ENCODE measurements at regions not wholly inside any gene's neighbourhood (a gene's known extent, or its start where the extent isn't known, plus 50 kb on each side); places are given as distances from the start of the nearest gene placed in this dataset.

- H3K9ac ChIP-seq (ENCODE audit: low read length) = no peak overlapping the region
- H3K36me3 ChIP-seq (ENCODE audit: control insufficient read depth, low read depth, low read length) = no peaks in the 10 kb centered on the region
- no peak overlapping the region for H3K4me3 ChIP-seq (ENCODE audit: low read length)
- no peaks in the 10 kb centered on the region for H3K9me3 ChIP-seq (ENCODE audit: control insufficient read depth, low read depth, low read length)
- H3K27me3 ChIP-seq (ENCODE audit: control insufficient read depth, insufficient read depth, low read length) = no peaks in the 10 kb centered on the region
- no peak overlapping the region for H3K27ac ChIP-seq (ENCODE audit: low read length)
- no peaks in the 10 kb centered on the region for H3K4me1 ChIP-seq (ENCODE audit: control insufficient read depth, low read depth, low read length)
Measured at GRCh38 chr4:16365036-16365569, 138.8 kb upstream of the TAPT1 start.

DNA sequence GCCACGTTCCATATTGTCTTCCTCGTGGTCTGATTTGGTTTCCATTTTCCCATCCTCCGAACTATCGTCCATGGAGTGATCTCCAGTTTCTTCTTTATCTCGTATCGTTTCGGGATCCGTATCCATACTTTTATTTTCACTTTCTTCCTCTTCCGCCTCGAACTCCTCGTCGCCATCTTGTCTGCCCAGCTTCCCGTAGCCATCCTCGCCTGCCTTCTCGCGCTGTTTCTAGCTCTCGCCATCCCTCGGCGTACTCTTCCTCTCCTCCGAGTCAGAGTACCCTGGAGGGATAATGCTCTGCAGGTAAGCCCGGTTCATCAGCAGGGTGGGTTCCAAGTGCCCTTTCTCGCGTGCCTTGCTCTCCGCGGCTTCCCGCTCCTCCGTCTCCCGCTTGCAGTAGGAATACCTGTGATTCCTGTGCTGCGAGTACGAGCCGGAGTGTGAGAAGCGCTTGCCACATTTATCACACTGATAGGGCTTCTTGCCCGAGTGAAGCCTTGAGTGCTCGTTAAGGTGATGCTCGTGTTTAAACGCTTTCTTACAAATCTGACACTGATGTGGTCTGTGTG, 134.5 kb upstream of the TAPT1 start:
- Histone ChIP-seq H3K9ac (ENCODE audit: low read length) (no peak overlapping the region), H3K4me3 (ENCODE audit: low read length) (no peak overlapping the region), H3K9me3 (ENCODE audit: control insufficient read depth, low read depth, low read length) (no peaks in the 10 kb centered on the region), H3K27ac (ENCODE audit: low read length) (no peak overlapping the region), H3K36me3 (ENCODE audit: control insufficient read depth, low read depth, low read length) (no peaks in the 10 kb centered on the region), H3K4me1 (ENCODE audit: control insufficient read depth, low read depth, low read length) (no peaks in the 10 kb centered on the region), H3K27me3 (ENCODE audit: control insufficient read depth, insufficient read depth, low read length) (no peaks in the 10 kb centered on the region)

- H3K27ac ChIP-seq (ENCODE audit: low read length) = no peak overlapping the region
- H3K36me3 ChIP-seq (ENCODE audit: control insufficient read depth, low read depth, low read length) = no peaks in the 10 kb centered on the region
- no peak overlapping the region for H3K9ac ChIP-seq (ENCODE audit: low read length)
- H3K4me3 ChIP-seq (ENCODE audit: low read length) = no peak overlapping the region
- no peaks in the 10 kb centered on the region for H3K27me3 ChIP-seq (ENCODE audit: control insufficient read depth, insufficient read depth, low read length)
- H3K4me1 ChIP-seq (ENCODE audit: control insufficient read depth, low read depth, low read length) = peaks cover 6% of the 10 kb centered on the region
- no peaks in the 10 kb centered on the region for H3K9me3 ChIP-seq (ENCODE audit: control insufficient read depth, low read depth, low read length)
Measured at GRCh38 chr4:16353165-16353564, 126.9 kb upstream of the TAPT1 start.

- H3K9ac ChIP-seq (ENCODE audit: low read length) = no peak overlapping the region
- H3K27me3 ChIP-seq (ENCODE audit: control insufficient read depth, insufficient read depth, low read length) = no peaks in the 10 kb centered on the region
- no peak overlapping the region for H3K4me3 ChIP-seq (ENCODE audit: low read length)
- H3K4me1 ChIP-seq (ENCODE audit: control insufficient read depth, low read depth, low read length) = peaks cover 6% of the 10 kb centered on the region
- H3K36me3 ChIP-seq (ENCODE audit: control insufficient read depth, low read depth, low read length) = no peaks in the 10 kb centered on the region
- no peak overlapping the region for H3K27ac ChIP-seq (ENCODE audit: low read length)
- H3K9me3 ChIP-seq (ENCODE audit: control insufficient read depth, low read depth, low read length) = no peaks in the 10 kb centered on the region
Measured at GRCh38 chr4:16351161-16351560, 124.9 kb upstream of the TAPT1 start.

DNA sequence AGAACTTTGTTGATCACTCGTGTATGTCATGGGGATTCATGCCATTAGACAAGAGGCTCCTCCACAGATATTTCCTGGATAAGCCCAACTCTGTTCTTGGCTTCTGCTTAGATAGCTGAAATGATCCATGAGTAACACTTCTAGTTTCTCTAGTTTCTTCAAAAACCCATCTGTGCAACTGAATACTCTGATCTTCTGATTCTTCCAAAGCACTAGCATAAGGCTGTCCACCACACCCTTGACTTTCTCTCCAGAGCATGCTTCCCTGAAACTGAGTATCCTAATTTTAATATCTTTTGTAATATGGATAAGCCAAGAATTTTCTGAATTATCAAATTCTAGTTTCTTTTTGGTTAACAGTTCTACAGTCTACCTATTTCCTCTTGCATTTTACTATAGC, 118.6 kb upstream of the TAPT1 start:
- H3K27ac ChIP-seq (ENCODE audit: low read length) = no peak overlapping the region
- H3K4me3 ChIP-seq (ENCODE audit: low read length) = no peak overlapping the region
- H3K36me3 ChIP-seq (ENCODE audit: control insufficient read depth, low read depth, low read length) = no peaks in the 10 kb centered on the region
- no peaks in the 10 kb centered on the region for H3K27me3 ChIP-seq (ENCODE audit: control insufficient read depth, insufficient read depth, low read length)
- H3K9me3 ChIP-seq (ENCODE audit: control insufficient read depth, low read depth, low read length) = no peaks in the 10 kb centered on the region
- no peaks in the 10 kb centered on the region for H3K4me1 ChIP-seq (ENCODE audit: control insufficient read depth, low read depth, low read length)
- H3K9ac ChIP-seq (ENCODE audit: low read length) = no peak overlapping the region

- Histone ChIP-seq H3K4me3 (ENCODE audit: low read length) (no peak overlapping the region), H3K9ac (ENCODE audit: low read length) (no peak overlapping the region)
Measured at GRCh38 chr4:16337936-16338335, 111.7 kb upstream of the TAPT1 start.

DNA sequence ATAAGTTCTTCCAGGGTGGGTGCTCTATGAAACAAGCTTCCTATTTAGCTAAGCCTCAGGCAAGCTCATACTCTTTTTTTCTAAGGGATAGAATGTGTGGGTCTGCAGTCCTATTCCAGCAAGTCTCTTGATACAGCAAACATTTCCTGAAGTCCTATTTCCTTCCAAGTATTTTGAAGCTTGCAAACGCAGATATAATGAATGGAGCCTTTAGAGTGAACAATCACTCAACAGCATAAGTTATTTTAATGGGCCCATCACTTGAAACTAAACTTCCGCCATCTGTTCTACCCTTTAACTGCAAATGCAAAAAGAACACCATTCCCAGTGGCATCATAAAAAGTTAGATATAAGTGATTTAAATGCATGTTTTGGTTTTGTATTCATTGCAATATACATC, 108.3 kb upstream of the TAPT1 start:
- no peaks in the 10 kb centered on the region for H3K4me1 ChIP-seq (ENCODE audit: control insufficient read depth, low read depth, low read length)

More at GRCh38 chr4:16337936-16338335, 111.7 kb upstream of the TAPT1 start:
- Histone ChIP-seq H3K4me1 (ENCODE audit: control insufficient read depth, low read depth, low read length) (no peaks in the 10 kb centered on the region), H3K27ac (ENCODE audit: low read length) (no peak overlapping the region), H3K27me3 (ENCODE audit: control insufficient read depth, insufficient read depth, low read length) (no peaks in the 10 kb centered on the region), H3K9me3 (ENCODE audit: control insufficient read depth, low read depth, low read length) (no peaks in the 10 kb centered on the region), H3K36me3 (ENCODE audit: control insufficient read depth, low read depth, low read length) (no peaks in the 10 kb centered on the region)

GRCh38 chr4:16329797-16330134, 103.5 kb upstream of the TAPT1 start:
- Histone ChIP-seq H3K27ac (ENCODE audit: low read length) (no peak overlapping the region), H3K9me3 (ENCODE audit: control insufficient read depth, low read depth, low read length) (no peaks in the 10 kb centered on the region), H3K9ac (ENCODE audit: low read length) (no peak overlapping the region), H3K27me3 (ENCODE audit: control insufficient read depth, insufficient read depth, low read length) (no peaks in the 10 kb centered on the region), H3K4me1 (ENCODE audit: control insufficient read depth, low read depth, low read length) (no peaks in the 10 kb centered on the region), H3K36me3 (ENCODE audit: control insufficient read depth, low read depth, low read length) (no peaks in the 10 kb centered on the region), H3K4me3 (ENCODE audit: low read length) (no peak overlapping the region)

More for the DNA sequence above, 108.3 kb upstream of the TAPT1 start:
- no peak overlapping the region for H3K27ac ChIP-seq (ENCODE audit: low read length)
- H3K9ac ChIP-seq (ENCODE audit: low read length) = no peak overlapping the region
- no peaks in the 10 kb centered on the region for H3K9me3 ChIP-seq (ENCODE audit: control insufficient read depth, low read depth, low read length)
- H3K4me3 ChIP-seq (ENCODE audit: low read length) = no peak overlapping the region
- no peaks in the 10 kb centered on the region for H3K27me3 ChIP-seq (ENCODE audit: control insufficient read depth, insufficient read depth, low read length)
- H3K36me3 ChIP-seq (ENCODE audit: control insufficient read depth, low read depth, low read length) = no peaks in the 10 kb centered on the region

DNA sequence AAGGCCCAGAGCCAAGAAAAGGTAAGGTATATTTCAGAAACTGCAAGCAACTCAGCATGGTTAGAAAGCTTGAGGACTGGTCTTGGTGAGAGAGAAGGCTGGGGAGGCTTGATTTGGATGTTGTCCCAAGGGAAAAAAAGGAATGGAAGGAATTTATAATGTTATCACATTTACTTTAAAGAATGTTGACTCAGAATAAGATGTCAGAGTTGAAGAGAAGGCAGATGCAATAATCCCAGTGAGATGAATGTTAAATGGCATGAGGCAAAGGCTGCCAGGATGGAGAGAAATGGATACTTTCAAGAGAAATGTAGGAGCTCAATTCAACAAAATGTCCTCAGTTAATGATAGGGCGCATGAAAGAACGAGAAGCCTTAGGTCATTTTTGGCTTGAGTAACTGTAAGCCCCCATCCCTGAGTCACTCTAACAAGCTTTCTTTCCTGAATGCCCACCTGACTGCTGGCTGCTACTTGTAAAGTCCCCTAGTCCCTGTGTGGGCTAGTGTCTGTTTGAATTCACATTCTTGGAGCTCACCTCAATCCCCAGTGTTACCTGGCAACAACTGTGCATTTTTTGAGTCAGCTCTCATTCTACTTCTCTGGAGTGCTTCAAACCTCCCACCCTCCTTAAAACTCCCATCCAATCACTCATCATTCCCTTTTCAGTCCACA, 103.0 kb upstream of the TAPT1 start:
- Histone ChIP-seq H3K36me3 (ENCODE audit: control insufficient read depth, low read depth, low read length) (no peaks in the 10 kb centered on the region), H3K27ac (ENCODE audit: low read length) (no peak overlapping the region), H3K4me3 (ENCODE audit: low read length) (no peak overlapping the region), H3K4me1 (ENCODE audit: control insufficient read depth, low read depth, low read length) (no peaks in the 10 kb centered on the region), H3K9me3 (ENCODE audit: control insufficient read depth, low read depth, low read length) (no peaks in the 10 kb centered on the region), H3K9ac (ENCODE audit: low read length) (no peak overlapping the region), H3K27me3 (ENCODE audit: control insufficient read depth, insufficient read depth, low read length) (no peaks in the 10 kb centered on the region)

DNA sequence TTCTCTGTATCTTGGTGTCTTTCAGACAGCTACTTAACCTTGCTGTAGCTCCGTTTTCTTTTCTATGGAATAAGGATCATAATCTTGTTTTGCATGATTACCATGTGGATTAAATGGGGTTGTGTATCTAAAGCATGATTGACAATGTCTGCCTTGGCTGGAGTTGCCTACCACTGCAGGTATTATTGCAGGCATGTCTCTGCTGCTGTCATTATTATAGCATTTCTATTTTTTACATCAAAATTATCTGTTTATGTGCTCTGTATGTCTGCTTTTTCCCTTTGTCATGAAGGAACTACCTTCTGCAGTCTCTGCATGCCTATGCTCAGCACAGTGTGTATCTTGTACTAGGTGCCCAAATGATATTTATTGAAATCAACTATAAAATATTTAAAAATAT, 95.9 kb upstream of the TAPT1 start:
- no peaks in the 10 kb centered on the region for H3K36me3 ChIP-seq (ENCODE audit: control insufficient read depth, low read depth, low read length)
- H3K27ac ChIP-seq (ENCODE audit: low read length) = no peak overlapping the region
- no peak overlapping the region for H3K4me3 ChIP-seq (ENCODE audit: low read length)
- H3K9ac ChIP-seq (ENCODE audit: low read length) = no peak overlapping the region
- H3K9me3 ChIP-seq (ENCODE audit: control insufficient read depth, low read depth, low read length) = no peaks in the 10 kb centered on the region
- H3K4me1 ChIP-seq (ENCODE audit: control insufficient read depth, low read depth, low read length) = peaks cover 7% of the 10 kb centered on the region
- H3K27me3 ChIP-seq (ENCODE audit: control insufficient read depth, insufficient read depth, low read length) = no peaks in the 10 kb centered on the region

GRCh38 chr4:16315456-16315855, 89.2 kb upstream of the TAPT1 start:
- no peaks in the 10 kb centered on the region for H3K27me3 ChIP-seq (ENCODE audit: control insufficient read depth, insufficient read depth, low read length)
- no peak overlapping the region for H3K9ac ChIP-seq (ENCODE audit: low read length)
- H3K27ac ChIP-seq (ENCODE audit: low read length) = no peak overlapping the region
- no peak overlapping the region for H3K4me3 ChIP-seq (ENCODE audit: low read length)
- H3K36me3 ChIP-seq (ENCODE audit: control insufficient read depth, low read depth, low read length) = no peaks in the 10 kb centered on the region
- H3K9me3 ChIP-seq (ENCODE audit: control insufficient read depth, low read depth, low read length) = no peaks in the 10 kb centered on the region
- no peaks in the 10 kb centered on the region for H3K4me1 ChIP-seq (ENCODE audit: control insufficient read depth, low read depth, low read length)

- no peaks in the 10 kb centered on the region for H3K9me3 ChIP-seq (ENCODE audit: control insufficient read depth, low read depth, low read length)
- H3K4me1 ChIP-seq (ENCODE audit: control insufficient read depth, low read depth, low read length) = no peaks in the 10 kb centered on the region
- no peak overlapping the region for H3K4me3 ChIP-seq (ENCODE audit: low read length)
- H3K27ac ChIP-seq (ENCODE audit: low read length) = no peak overlapping the region
- no peaks in the 10 kb centered on the region for H3K27me3 ChIP-seq (ENCODE audit: control insufficient read depth, insufficient read depth, low read length)
- no peaks in the 10 kb centered on the region for H3K36me3 ChIP-seq (ENCODE audit: control insufficient read depth, low read depth, low read length)
- H3K9ac ChIP-seq (ENCODE audit: low read length) = no peak overlapping the region
Measured at GRCh38 chr4:16310606-16311005, 84.3 kb upstream of the TAPT1 start.

All from iPS-18a (cell line).